GM06990 (cell line): ENCODE measurements at regions not wholly inside any gene's neighbourhood (a gene's known extent, or its start where the extent isn't known, plus 50 kb on each side); places are given as distances from the start of the nearest gene placed in this dataset.

Experiments used
- DNase-seq: peaks from one replicate; pipeline ENCODE4 v3.0.0-alpha.2; 2011; ENCODE audit not compliant: insufficient read length; ENCODE audit errors: extremely low read depth
- H3K27me3 ChIP-seq: replicated peaks from 2 replicates; pipeline ENCODE4 v1.6.0; 2011; ENCODE audit warnings: low read length; ENCODE audit not compliant: control insufficient read depth, insufficient read depth
- H3K36me3 ChIP-seq: 2 replicates; pipeline ENCODE4 v1.5.1; 2011; ENCODE audit warnings: low read length; ENCODE audit not compliant: control insufficient read depth, insufficient read depth
- H3K4me3 ChIP-seq: replicated peaks from 2 replicates; pipeline ENCODE4 v1.5.1; 2011; ENCODE audit warnings: low read depth, mild to moderate bottlenecking, control low read depth, low read length
- CTCF ChIP-seq: IDR thresholded peaks from 2 replicates; pipeline ENCODE4 v1.5.1; 2011; ENCODE audit warnings: low read length, control low read depth, mild to moderate bottlenecking, inconsistent platforms; ENCODE audit not compliant: insufficient read depth, poor library complexity, severe bottlenecking

GRCh38 chr17:65388911-65389310 is 172.5 kb downstream of the AXIN2 start:
- H3K36me3 ChIP-seq, result no peaks in the 10 kb centered on the region
- DNase-seq, result no peak
- H3K27me3 ChIP-seq, result no peaks in the 10 kb centered on the region; the same call in 1 of the 2 replicates
- no peak overlapping the region for H3K4me3 ChIP-seq
- TF ChIP-seq CTCF, result no peak

GRCh38 chr17:65387322-65387721 is 174.1 kb downstream of the AXIN2 start:
- no peak overlapping the region for H3K4me3 ChIP-seq
- TF ChIP-seq CTCF, result no peak
- H3K27me3 ChIP-seq, result no peaks in the 10 kb centered on the region; the same call in 1 of the 2 replicates
- H3K36me3 ChIP-seq, result no peaks in the 10 kb centered on the region
- no peak for DNase-seq

GRCh38 chr17:65385726-65386125 is 175.7 kb downstream of the AXIN2 start:
- no peaks in the 10 kb centered on the region for H3K36me3 ChIP-seq
- no peak overlapping the region for H3K4me3 ChIP-seq
- no peak for DNase-seq
- no peak for TF ChIP-seq CTCF
- no peaks in the 10 kb centered on the region; the same call in none of the 2 replicates for H3K27me3 ChIP-seq

- DNase-seq, result no peak
- Histone ChIP-seq H3K27me3 (no peaks in the 10 kb centered on the region; the same call in none of the 2 replicates), H3K4me3 (no peak overlapping the region), H3K36me3 (no peaks in the 10 kb centered on the region)
- TF ChIP-seq CTCF, result no peak
These were observed 176.4 kb downstream of the AXIN2 start for GRCh38 chr17:65385071-65385470.

GRCh38 chr17:65381152-65381551 is 180.3 kb downstream of the AXIN2 start:
- no peak for TF ChIP-seq CTCF
- H3K36me3 ChIP-seq, result no peaks in the 10 kb centered on the region
- DNase-seq, result no peak
- H3K4me3 ChIP-seq, result no peak overlapping the region
- H3K27me3 ChIP-seq, result no peaks in the 10 kb centered on the region; the same call in 1 of the 2 replicates

- no peak overlapping the region for H3K4me3 ChIP-seq
- H3K27me3 ChIP-seq, result no peaks in the 10 kb centered on the region; the same call in none of the 2 replicates
- no peak for DNase-seq
- H3K36me3 ChIP-seq, result no peaks in the 10 kb centered on the region
- TF ChIP-seq CTCF, result no peak
These were observed 186.5 kb downstream of the AXIN2 start for GRCh38 chr17:65374966-65375365.
